Suprapubic skin (tissue), 4 donors: ENCODE measurements at regions not wholly inside any gene's neighbourhood (a gene's known extent, or its start where the extent isn't known, plus 50 kb on each side); places are given as distances from the start of the nearest gene placed in this dataset.

Source experiments
- DNase-seq, 2 donors: peaks; one replicate each; pipeline ENCODE4 v3.0.0-alpha.2; 2019; ENCODE audit warnings: low spot score in 2 of 2
- H3K27ac ChIP-seq: fragments of 200-600 bp; sonication (generic); one replicate; pipeline ENCODE4 v1.5.1; 2019
- H3K27me3 ChIP-seq: fragments of 200-600 bp; sonication (generic); one replicate; pipeline ENCODE4 v1.5.1; 2019
- H3K36me3 ChIP-seq: fragments of 200-600 bp; sonication (generic); one replicate; pipeline ENCODE4 v1.5.1; 2019
- H3K4me1 ChIP-seq: fragments of 200-600 bp; sonication (generic); one replicate; pipeline ENCODE4 v1.5.1; 2019
- H3K4me3 ChIP-seq: fragments of 200-600 bp; sonication (generic); one replicate; pipeline ENCODE4 v1.5.1; 2019; ENCODE audit warnings: mild to moderate bottlenecking
- H3K9me3 ChIP-seq: fragments of 200-600 bp; sonication (generic); one replicate; pipeline ENCODE4 v1.5.1; 2019
- EP300 ChIP-seq: sonication (generic); formaldehyde crosslinking; IDR thresholded peaks from one replicate; pipeline ENCODE4 v1.6.1; 2017; ENCODE audit warnings: antibody characterized with exemption
- POLR2A ChIP-seq, 2 donors: fragments of 450-650 bp; IDR thresholded peaks; one replicate each; pipeline ENCODE4 v1.6.1; 2017; ENCODE audit warnings: antibody characterized with exemption in 2 of 2, mild to moderate bottlenecking in 2 of 2, moderate library complexity in 2 of 2
- POLR2AphosphoS5 ChIP-seq, 3 donors: sonication (generic); formaldehyde crosslinking; IDR thresholded peaks; one replicate each; pipeline ENCODE4 v1.6.1; 2017; ENCODE audit warnings: antibody characterized with exemption in 3 of 3
- WGBS: methylation state at CpG from one replicate; pipeline ENCODE4 v1.1.5; 2018; 5-methylcytosine and 5-hydroxymethylcytosine counted together
- TF ChIP-seq, protein P1 (sequence below), 2 donors: fragments of 200-600 bp in 1 of 2; fragments of 450-650 bp in 1 of 2; sonication (generic) in 1 of 2; IDR thresholded peaks; one replicate each; pipeline ENCODE4 v1.5.1; 2016 to 2019; ENCODE audit warnings: antibody characterized with exemption in 2 of 2, mild to moderate bottlenecking in 1 of 2, moderate library complexity in 1 of 2

DNA sequence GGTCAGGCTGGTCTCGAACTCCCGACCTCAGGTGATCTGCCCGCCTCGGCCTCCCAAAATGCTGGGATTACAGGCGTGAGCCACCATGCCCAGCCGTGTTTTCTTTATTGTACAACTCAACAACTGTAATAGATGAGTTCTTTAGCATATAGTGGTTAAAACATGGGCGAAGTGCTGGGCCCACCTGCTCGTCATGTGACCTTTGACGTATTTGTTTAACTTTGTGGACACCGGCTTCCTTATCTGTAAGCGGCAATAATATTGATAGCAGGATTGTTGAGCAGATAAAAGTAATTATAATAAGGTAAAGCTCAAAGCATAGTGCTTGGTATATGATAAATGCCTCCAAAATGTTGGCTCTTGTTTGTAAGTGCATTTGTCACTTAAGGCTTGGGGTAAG lies 460.3 kb downstream of the KLF12 start:
- H3K9me3 ChIP-seq: no peaks in the 10 kb centered on the region
- no peak overlapping the region for H3K4me3 ChIP-seq
- no peaks in the 10 kb centered on the region for H3K27me3 ChIP-seq
- H3K4me1 ChIP-seq: peaks cover 12% of the 10 kb centered on the region
- no peak for DNase-seq
- H3K36me3 ChIP-seq: no peaks in the 10 kb centered on the region
- no peak for TF ChIP-seq POLR2A (IDR thresholded peaks at IDR 0.05)
- TF ChIP-seq, protein P1, sequence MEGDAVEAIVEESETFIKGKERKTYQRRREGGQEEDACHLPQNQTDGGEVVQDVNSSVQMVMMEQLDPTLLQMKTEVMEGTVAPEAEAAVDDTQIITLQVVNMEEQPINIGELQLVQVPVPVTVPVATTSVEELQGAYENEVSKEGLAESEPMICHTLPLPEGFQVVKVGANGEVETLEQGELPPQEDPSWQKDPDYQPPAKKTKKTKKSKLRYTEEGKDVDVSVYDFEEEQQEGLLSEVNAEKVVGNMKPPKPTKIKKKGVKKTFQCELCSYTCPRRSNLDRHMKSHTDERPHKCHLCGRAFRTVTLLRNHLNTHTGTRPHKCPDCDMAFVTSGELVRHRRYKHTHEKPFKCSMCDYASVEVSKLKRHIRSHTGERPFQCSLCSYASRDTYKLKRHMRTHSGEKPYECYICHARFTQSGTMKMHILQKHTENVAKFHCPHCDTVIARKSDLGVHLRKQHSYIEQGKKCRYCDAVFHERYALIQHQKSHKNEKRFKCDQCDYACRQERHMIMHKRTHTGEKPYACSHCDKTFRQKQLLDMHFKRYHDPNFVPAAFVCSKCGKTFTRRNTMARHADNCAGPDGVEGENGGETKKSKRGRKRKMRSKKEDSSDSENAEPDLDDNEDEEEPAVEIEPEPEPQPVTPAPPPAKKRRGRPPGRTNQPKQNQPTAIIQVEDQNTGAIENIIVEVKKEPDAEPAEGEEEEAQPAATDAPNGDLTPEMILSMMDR (IDR thresholded peaks at IDR 0.05): no peak
- no peak for TF ChIP-seq EP300
- TF ChIP-seq POLR2AphosphoS5 (IDR thresholded peaks at IDR 0.05): no peak
- WGBS: 97% methylated on average over 11 of the region's 11 CpGs
- H3K27ac ChIP-seq: no peak overlapping the region

DNA sequence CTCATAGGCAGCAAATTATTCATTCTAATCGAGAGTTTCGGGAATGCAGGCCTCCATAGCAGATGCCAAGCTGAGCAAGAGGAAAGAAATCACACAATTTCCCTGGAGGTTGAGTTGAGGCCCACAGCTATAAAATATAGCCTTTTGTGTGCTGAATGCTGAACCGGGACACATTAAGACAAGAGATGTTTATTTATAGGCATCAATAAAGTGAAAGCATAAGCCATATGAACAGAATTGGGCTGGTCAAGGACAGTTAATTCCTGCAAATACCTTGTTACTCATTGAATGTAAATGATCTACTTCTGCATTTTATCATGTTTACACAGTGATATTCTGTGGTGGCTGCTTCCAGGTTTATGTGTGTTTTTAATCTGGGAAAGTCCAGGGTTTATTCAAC lies 461.7 kb downstream of the KLF12 start:
- WGBS: 72% methylated on average over 3 of the region's 3 CpGs
- H3K4me1 ChIP-seq: peaks cover 9% of the 10 kb centered on the region
- no peaks in the 10 kb centered on the region for H3K9me3 ChIP-seq
- TF ChIP-seq EP300: no peak
- TF ChIP-seq, protein P1 (IDR thresholded peaks at IDR 0.05): no peak
- TF ChIP-seq POLR2A (IDR thresholded peaks at IDR 0.05): no peak
- no peak for TF ChIP-seq POLR2AphosphoS5 (IDR thresholded peaks at IDR 0.05)
- no peaks in the 10 kb centered on the region for H3K27me3 ChIP-seq
- no peak overlapping the region for H3K4me3 ChIP-seq
- DNase-seq: no peak
- H3K27ac ChIP-seq: no peak overlapping the region
- H3K36me3 ChIP-seq: no peaks in the 10 kb centered on the region

DNA sequence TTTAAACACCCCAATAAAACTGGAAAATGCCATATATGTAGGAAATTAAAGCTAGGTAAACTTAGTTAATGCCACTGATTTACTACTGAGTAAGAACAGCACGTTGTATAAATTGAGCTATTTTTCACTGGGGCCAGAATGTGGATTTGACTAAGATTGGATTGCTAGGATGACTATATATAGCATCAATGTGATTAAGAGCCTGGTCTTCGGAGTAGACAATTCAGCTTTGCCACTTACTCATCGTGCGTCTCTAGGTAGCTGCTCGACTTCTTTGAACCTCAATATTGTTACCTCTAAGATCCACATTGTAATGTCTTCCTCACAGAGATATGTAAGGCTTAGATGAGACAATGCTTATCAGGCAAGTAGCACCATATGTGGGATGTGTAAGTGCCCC lies 462.5 kb downstream of the KLF12 start:
- Histone ChIP-seq H3K4me1 (peaks cover 1% of the 10 kb centered on the region), H3K9me3 (no peaks in the 10 kb centered on the region), H3K27ac (no peak overlapping the region), H3K4me3 (no peak overlapping the region), H3K36me3 (no peaks in the 10 kb centered on the region), H3K27me3 (no peaks in the 10 kb centered on the region)
- 95% methylated on average over 5 of the region's 5 CpGs for WGBS
- TF ChIP-seq POLR2A (IDR thresholded peaks at IDR 0.05): no peak
- TF ChIP-seq POLR2AphosphoS5 (IDR thresholded peaks at IDR 0.05): no peak
- TF ChIP-seq, protein P1 (IDR thresholded peaks at IDR 0.05): no peak
- no peak for TF ChIP-seq EP300
- DNase-seq: no peak

DNA sequence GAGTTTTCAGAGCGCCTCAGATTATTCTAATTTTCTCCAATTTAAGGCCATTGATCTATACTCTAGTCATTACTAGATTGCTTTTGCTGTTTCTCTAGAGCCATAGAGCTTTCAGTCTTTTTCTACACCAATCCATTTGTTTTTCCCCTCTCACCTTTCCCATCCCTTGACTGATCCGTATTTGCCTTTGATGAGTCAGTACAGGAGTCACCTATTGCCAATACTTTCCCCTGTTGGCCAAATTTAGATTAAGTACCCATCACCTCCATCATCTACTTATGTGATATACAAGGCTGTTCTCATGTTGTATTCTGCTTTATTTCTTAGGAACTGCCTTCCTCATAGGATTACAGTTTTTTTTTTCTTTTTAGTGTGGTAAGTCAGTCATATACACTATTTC lies 463.2 kb downstream of the KLF12 start:
- Histone ChIP-seq H3K27ac (no peak overlapping the region), H3K27me3 (no peaks in the 10 kb centered on the region), H3K9me3 (no peaks in the 10 kb centered on the region), H3K4me3 (no peak overlapping the region), H3K4me1 (no peaks in the 10 kb centered on the region), H3K36me3 (no peaks in the 10 kb centered on the region)
- DNase-seq: no peak
- 92% methylated on average over 2 of the region's 2 CpGs for WGBS
- TF ChIP-seq EP300: no peak
- no peak for TF ChIP-seq POLR2A (IDR thresholded peaks at IDR 0.05)
- TF ChIP-seq, protein P1 (IDR thresholded peaks at IDR 0.05): no peak
- no peak for TF ChIP-seq POLR2AphosphoS5 (IDR thresholded peaks at IDR 0.05)

DNA sequence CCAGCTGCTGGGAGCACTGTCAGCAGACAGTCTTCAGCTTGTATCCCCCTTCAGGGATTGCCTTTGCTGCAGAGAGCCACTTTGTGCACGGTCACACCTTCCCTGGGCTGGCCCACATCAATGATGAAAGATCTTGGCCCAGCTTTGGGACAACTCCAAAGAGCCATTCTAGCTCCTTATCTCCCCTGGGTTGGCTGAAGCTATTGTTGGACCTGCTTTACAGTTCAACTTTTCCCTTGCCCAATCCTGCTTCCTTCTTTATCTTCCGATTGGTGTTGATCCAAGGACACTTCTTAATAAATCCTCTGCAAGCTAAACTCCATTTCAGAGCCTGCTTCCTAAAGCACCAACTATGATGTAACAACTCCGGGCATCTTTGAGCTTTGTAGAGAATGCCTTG lies 466.4 kb downstream of the KLF12 start:
- TF ChIP-seq, protein P1 (IDR thresholded peaks at IDR 0.05): no peak
- no peak for TF ChIP-seq POLR2A (IDR thresholded peaks at IDR 0.05)
- TF ChIP-seq POLR2AphosphoS5 (IDR thresholded peaks at IDR 0.05): no peak
- TF ChIP-seq EP300: no peak
- Histone ChIP-seq H3K36me3 (no peaks in the 10 kb centered on the region), H3K4me3 (no peak overlapping the region), H3K4me1 (no peaks in the 10 kb centered on the region), H3K27ac (no peak overlapping the region), H3K27me3 (no peaks in the 10 kb centered on the region), H3K9me3 (no peaks in the 10 kb centered on the region)
- no peak for DNase-seq
- WGBS: 88% methylated on average over 3 of the region's 3 CpGs
